ENCODE measurements at regions not wholly inside any gene's neighbourhood (a gene's known extent, or its start where the extent isn't known, plus 50 kb on each side); places are given as distances from the start of the nearest gene placed in this dataset.

- no peak for DNase-seq
Measured at GRCh38 chr5:68161156-68161555, 54.4 kb upstream of the PIK3R1 start.

- DNase-seq, result no peak
Measured at GRCh38 chr5:68159224-68159951, 56.2 kb upstream of the PIK3R1 start.

GRCh38 chr5:68155940-68156339 is 59.6 kb upstream of the PIK3R1 start:
- DNase-seq, result no peak

DNA sequence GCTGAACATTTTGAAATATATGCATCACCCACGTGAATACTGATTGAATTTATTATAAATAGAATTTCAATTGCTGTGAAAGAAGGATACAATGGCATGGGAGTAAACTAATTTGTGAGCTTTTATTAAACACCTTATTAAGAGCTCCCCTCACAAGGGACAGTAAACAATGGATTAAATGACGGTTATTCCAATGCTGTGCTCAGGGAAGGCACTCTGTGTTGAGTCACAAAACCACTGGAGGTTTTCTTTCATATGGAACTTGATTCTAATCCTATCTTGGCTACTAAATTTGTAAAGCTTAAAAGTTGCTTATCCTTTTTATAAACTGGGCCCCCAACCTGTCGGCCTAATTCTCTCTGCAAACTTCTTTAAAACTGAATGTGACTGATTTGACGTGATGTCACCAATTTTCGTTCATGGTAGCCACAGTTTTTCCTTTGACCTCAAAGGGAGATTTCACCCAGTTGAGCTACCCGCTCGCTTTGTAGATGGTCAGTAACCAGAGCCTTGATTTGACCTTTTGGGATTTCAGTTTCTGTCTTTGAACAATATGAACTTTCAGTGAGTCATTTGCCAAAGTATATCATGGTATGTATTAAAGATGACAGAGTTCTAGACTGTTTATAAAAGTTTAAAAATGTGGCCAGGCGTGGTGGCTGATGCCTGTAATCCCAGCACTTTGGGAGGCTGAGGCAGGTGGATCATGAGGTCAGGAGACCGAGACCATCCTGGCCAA is 61.3 kb upstream of the PIK3R1 start:
- DNase-seq, result no peak

DNA sequence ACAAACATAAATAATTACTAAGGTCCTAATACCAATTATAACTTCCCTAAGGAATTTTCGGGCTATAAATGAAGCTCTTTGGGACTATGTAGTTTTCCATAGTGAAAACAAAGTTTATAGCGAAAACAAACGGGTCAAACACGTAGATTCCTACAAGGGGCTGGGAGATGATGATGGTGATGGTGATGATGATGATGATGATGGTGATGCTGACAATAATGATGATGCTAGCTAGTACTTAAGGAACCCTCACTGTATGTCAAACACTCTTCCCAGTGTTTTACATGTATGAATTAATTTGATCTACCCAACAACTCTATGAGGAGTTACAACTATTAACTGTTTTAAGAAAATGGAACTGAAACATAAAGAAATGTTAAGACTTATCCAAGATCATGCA is 63.7 kb upstream of the PIK3R1 start:
- no peak for DNase-seq

GRCh38 chr5:68149189-68149588 is 66.4 kb upstream of the PIK3R1 start:
- DNase-seq, result no peak

DNA sequence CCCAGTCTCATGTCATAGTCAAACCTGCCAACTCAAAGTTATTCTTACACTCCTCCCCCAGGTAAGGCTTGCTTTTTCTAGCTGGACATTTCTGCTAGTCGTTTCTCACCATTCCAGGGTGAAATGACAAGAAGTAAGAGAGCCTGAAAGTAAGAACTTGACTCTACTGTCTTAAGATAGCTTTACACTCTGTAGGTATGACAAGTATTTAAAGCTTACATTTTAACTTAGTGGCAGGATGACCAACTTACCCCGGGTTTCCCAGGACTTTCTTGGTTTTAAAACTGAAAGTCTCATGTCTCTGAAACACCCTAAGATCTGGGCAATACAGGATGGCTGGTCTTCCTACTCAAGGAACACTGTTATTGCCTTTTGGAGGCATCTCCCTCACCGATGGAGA is 67.5 kb upstream of the PIK3R1 start:
- DNase-seq, result no peak

DNA sequence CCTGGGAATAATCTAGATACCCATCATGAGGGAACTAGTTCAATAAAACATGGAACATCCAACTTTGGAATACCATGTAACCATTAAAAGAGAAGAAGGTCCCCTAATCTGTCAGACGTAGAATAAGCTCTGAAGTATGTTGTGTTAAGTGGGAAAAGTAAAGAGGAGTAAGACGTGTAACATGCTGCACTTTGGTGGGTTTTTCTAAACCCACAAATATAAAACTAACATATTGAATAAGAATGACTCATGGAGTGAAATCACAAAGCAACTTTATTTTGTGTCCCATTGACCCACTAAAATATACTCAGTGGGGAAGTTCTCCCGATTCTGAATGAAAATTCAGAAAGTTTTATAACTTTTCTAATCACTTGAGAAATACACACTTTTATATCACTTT is 67.9 kb upstream of the PIK3R1 start:
- DNase-seq, result no peak

- DNase-seq, result no peak
Measured at GRCh38 chr5:68141494-68141893, 74.1 kb upstream of the PIK3R1 start.

DNA sequence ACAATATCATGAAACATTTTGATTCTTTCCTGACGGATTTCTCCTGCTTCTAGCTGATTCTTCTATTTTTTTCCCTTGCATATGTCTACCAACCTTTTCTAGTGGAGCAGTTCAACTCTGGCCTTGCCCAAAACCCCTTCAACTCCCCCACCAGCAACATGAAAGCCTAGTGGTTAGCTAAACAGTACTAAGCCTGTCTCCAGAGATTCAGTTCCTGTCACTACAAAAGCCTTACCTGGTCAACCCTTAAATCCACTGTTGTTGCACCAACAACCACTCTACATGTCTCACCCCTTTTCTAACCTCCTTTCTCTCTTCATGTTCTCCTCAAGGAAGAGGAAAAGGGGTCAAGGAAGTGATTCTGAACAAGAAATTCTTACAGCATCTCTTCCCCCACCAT is 74.8 kb upstream of the PIK3R1 start:
- no peak for DNase-seq

- no peak for DNase-seq
Measured at GRCh38 chr5:68139611-68140441, 75.7 kb upstream of the PIK3R1 start.

DNA sequence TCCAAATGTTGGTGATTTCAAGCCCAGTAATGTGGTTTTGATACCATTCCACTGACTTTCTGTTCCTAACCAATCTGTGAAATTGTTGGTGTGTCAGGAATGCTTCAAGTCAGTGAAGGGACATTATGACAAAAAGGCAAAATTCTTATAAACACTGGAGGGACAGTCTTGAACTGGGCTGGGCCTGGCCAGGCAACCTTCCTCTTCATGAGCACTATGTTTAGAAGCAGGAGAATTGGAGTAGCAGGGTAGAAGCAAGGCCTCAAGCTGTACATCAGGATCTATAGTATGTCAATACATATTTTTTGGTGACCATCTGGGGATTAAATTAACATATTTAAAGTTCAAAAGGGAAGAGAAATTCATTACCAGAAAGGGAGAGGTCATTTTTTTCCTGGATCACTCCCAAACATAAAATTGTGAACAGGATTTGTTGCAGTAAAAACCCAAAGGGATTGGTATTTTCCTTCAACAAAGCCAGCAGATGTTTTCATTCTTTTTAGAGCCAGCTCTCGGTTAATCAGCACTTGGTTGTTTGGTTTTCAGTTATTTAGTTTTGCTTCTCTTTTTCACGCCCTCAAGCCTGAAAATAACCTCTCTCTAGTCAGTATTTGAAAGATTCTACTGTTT is 77.9 kb upstream of the PIK3R1 start:
- no peak for DNase-seq

GRCh38 chr5:68134669-68135313 is 80.8 kb upstream of the PIK3R1 start:
- DNase-seq, result no peak

DNA sequence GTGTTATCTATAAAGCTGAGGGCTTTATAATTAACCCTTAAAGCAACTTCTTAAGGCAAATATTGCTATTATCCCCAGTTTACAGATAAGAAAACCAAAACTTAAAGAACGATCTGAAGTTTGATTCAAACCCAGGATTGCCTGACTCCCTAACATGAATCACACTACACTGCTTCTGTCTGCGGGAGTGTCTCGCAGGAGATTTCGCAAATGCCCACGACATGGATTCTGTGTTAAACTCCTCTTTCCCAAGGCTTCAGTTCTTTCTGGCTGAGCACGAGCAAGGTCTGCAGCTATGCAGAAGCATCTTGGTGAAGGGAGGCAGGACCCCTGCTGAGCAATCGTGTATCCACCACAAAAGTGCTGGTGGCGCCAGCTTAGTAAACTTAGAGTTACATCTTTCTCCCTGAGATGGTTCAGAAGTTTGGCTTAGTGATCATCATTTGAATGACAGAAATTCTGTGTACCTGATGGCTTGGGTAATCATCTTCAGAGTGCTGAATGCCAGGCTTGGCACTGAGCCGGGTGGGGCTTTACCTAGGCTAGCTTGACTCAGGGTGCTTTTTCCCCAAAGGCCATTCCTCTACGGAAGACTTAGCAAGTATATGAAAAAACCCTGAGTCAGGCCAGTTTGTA is 81.4 kb upstream of the PIK3R1 start:
- no peak for DNase-seq

DNA sequence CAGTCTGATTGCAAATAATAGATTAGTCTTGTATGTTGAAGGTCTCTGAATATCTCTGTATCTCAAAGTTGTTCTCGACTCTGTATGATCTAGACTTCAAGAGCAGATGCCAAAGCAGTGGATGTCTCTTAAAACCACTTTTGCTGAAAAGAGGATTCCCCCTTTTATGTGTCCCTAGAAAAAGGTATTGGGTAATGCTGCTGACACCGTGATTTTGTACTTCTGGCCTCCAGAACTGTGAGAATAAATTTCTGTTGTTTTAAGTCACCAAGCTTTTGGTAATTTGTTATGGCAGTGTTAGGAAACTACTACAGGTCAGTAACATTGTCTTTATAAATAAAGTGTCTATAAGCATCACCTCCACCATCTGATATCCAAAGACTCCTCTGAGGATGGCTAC is 85.3 kb upstream of the PIK3R1 start:
- no peak for DNase-seq

- no peak for DNase-seq
Measured at GRCh38 chr5:68129364-68129763, 86.2 kb upstream of the PIK3R1 start.

- DNase-seq, result no peak
Measured at GRCh38 chr5:68126886-68127285, 88.7 kb upstream of the PIK3R1 start.

- no peak for DNase-seq
Measured at GRCh38 chr5:68122439-68123328, 92.9 kb upstream of the PIK3R1 start.

GRCh38 chr5:68116868-68117411 is 98.6 kb upstream of the PIK3R1 start:
- no peak for DNase-seq
